ENCODE measurements at regions not wholly inside any gene's neighbourhood (a gene's known extent, or its start where the extent isn't known, plus 50 kb on each side); places are given as distances from the start of the nearest gene placed in this dataset.

- H3K4me1 Mint-ChIP-seq (ENCODE audit: low read depth, unreplicated experiment) = no peaks in the 10 kb centered on the region
- H3K4me3 Mint-ChIP-seq (ENCODE audit: unreplicated experiment) = no peak overlapping the region
- no peaks in the 10 kb centered on the region for H3K9me3 Mint-ChIP-seq (ENCODE audit: unreplicated experiment)
- no peak for DNase-seq
- no peaks in the 10 kb centered on the region for H3K27me3 Mint-ChIP-seq (ENCODE audit: unreplicated experiment)
- no peak overlapping the region for H3K27ac Mint-ChIP-seq (ENCODE audit: unreplicated experiment)
- TF ChIP-seq CTCF (IDR thresholded peaks at IDR 0.05; ENCODE audit: partially characterized antibody, unreplicated experiment) = no peak
- no peaks in the 10 kb centered on the region for H3K36me3 Mint-ChIP-seq (ENCODE audit: unreplicated experiment)
Measured at GRCh38 chr3:20752416-20752815, 566.4 kb upstream of the SGO1 start.

- Mint-ChIP-seq H3K27me3 (ENCODE audit: unreplicated experiment) (no peaks in the 10 kb centered on the region), H3K4me1 (ENCODE audit: low read depth, unreplicated experiment) (no peaks in the 10 kb centered on the region), H3K27ac (ENCODE audit: unreplicated experiment) (no peak overlapping the region), H3K4me3 (ENCODE audit: unreplicated experiment) (no peak overlapping the region), H3K9me3 (ENCODE audit: unreplicated experiment) (no peaks in the 10 kb centered on the region), H3K36me3 (ENCODE audit: unreplicated experiment) (no peaks in the 10 kb centered on the region)
- no peak for DNase-seq
- no peak for TF ChIP-seq CTCF (IDR thresholded peaks at IDR 0.05; ENCODE audit: partially characterized antibody, unreplicated experiment)
Measured at GRCh38 chr3:20751296-20751695, 565.3 kb upstream of the SGO1 start.

GRCh38 chr3:20747741-20748140 is 561.7 kb upstream of the SGO1 start:
- DNase-seq = no peak
- no peak overlapping the region for H3K4me3 Mint-ChIP-seq (ENCODE audit: unreplicated experiment)
- H3K27me3 Mint-ChIP-seq (ENCODE audit: unreplicated experiment) = no peaks in the 10 kb centered on the region
- H3K36me3 Mint-ChIP-seq (ENCODE audit: unreplicated experiment) = no peaks in the 10 kb centered on the region
- no peak for TF ChIP-seq CTCF (IDR thresholded peaks at IDR 0.05; ENCODE audit: partially characterized antibody, unreplicated experiment)
- H3K9me3 Mint-ChIP-seq (ENCODE audit: unreplicated experiment) = no peaks in the 10 kb centered on the region
- H3K27ac Mint-ChIP-seq (ENCODE audit: unreplicated experiment) = no peak overlapping the region
- peaks cover 10% of the 10 kb centered on the region for H3K4me1 Mint-ChIP-seq (ENCODE audit: low read depth, unreplicated experiment)

- no peaks in the 10 kb centered on the region for H3K27me3 Mint-ChIP-seq (ENCODE audit: unreplicated experiment)
- DNase-seq = no peak
- H3K4me3 Mint-ChIP-seq (ENCODE audit: unreplicated experiment) = no peak overlapping the region
Measured at GRCh38 chr3:20743553-20744321, 557.7 kb upstream of the SGO1 start.

More at GRCh38 chr3:20743553-20744321, 557.7 kb upstream of the SGO1 start:
- H3K27ac Mint-ChIP-seq (ENCODE audit: unreplicated experiment) = no peak overlapping the region
- H3K36me3 Mint-ChIP-seq (ENCODE audit: unreplicated experiment) = no peaks in the 10 kb centered on the region
- H3K4me1 Mint-ChIP-seq (ENCODE audit: low read depth, unreplicated experiment) = peaks cover 16% of the 10 kb centered on the region
- no peak for TF ChIP-seq CTCF (IDR thresholded peaks at IDR 0.05; ENCODE audit: partially characterized antibody, unreplicated experiment)
- no peaks in the 10 kb centered on the region for H3K9me3 Mint-ChIP-seq (ENCODE audit: unreplicated experiment)

All from glutamatergic neuron (in vitro differentiated cells).